NCI-H1694 treated with DMSO at 0.1 percent for 48 hours (cell line): ENCODE measurements at regions not wholly inside any gene's neighbourhood (a gene's known extent, or its start where the extent isn't known, plus 50 kb on each side); places are given as distances from the start of the nearest gene placed in this dataset.
"Not testable (repeated sequence)": the region's sequence is repeated elsewhere in the genome, so short reads cannot be mapped to it uniquely, and the experiment has no call there.

ENCODE experiments used
- DNase-seq: peaks from one replicate; lab custom pipeline; 2025; lab: John Stamatoyannopoulos, UW

GRCh38 chr5:1652873-1653697, 129.3 kb upstream of the LPCAT1 start:
- peak; percentile 20 for DNase-seq

DNA sequence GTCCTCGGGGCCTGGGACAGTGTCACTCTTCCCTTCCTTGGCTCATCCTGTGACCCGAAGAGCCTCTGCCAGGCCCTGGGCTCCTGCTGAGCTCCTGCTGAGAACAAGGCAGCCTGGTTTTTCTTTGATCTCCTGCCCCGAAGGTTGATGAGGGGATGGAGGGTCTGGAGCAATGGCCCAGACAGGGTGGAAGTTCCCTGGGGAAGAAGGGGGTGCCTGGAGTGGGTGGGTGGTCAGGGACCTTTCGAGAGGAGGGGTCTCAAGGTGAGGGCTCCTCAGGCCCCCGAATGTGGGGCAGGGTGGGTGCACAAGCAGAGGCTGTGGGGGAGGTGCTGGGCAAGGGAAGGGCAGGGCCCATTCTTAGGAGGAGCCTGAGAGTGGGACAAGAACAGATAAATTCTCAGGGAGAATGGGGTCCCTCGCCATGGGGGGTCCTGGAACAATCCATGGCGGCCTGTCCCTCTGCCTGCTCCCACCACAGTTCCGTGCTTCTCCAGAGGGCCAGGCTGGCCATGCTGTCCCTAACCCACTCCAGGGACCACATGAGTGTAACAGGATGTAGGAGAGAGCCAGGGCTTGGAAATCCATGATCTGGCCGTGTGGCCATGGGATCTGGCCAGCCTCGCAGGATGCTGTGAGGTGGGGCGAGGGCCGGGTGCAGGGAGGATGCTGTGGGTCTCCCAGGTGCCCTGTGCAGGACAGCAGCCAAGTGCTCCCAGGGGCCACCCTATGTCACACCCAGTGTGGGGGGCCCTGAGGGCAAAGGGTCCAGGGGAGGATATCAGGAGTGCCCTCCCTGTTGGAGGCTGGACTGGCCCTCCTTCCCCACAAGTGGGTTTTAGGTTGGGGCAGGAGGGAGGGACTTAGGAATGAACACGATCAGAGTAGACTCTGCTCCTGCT, 128.5 kb upstream of the LPCAT1 start:
- no peak for DNase-seq

DNA sequence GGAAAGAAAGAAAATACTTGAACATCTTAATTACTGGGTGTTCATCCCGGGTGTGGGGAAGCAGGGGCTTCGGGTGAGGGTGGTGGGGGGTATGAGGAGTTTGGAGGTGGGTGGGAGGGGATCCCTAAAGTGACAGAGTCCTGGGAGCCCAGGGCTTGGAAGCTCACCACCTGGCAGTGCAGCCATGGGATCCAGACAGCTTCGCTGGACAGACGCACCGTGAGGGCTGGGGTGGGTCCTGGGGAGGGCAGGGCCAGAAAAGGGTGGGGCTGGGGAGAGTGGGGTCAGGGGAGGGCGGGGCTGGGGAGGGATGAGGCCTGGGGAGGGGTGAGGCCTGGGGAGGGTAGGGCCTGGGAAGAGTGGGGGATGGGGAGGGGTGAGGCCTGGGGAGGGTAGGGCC, 127.5 kb upstream of the LPCAT1 start:
- no peak for DNase-seq

DNA sequence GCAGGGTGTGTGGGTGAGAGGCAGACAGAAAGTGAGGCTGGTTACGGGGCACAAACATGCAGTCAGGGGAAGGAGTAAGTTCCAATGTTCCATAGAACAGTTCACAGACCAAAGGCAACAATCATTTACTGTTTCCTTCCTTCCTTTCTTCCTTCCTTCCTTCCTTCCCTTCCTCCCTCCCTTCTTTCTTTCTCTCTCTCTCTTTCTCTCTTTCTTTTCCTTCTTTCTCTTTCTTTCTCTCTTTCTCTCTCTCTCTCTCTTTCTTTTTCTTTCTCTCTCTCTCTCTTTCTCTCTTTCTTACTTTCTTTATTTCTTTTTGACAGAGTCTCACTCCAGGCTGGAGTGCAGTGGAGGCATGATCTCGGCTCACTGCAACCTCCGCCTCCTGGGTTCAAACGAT, 125.8 kb upstream of the LPCAT1 start:
- no peak for DNase-seq

GRCh38 chr5:1648806-1649205, 125.0 kb upstream of the LPCAT1 start:
- DNase-seq = no peak

DNA sequence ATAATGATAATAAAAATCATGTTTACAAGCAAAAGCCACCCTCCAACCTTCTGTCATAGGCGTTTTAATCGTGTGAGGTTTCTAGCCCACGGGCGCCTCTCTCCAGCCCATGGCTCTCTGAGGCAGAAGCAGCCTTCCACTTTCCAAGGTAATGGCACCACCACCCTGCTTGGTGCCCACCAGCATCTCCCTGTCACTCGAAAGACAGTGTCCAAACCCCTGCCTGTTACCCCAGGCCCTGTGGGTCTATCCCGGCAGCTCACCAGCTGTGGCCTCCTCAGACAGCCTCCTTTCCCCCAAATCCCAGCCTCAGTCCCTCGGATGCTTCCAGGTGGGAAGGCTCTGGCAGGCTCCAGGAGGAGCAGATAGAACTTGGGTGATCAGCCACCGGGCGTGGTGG, 123.8 kb upstream of the LPCAT1 start:
- DNase-seq = no peak

DNA sequence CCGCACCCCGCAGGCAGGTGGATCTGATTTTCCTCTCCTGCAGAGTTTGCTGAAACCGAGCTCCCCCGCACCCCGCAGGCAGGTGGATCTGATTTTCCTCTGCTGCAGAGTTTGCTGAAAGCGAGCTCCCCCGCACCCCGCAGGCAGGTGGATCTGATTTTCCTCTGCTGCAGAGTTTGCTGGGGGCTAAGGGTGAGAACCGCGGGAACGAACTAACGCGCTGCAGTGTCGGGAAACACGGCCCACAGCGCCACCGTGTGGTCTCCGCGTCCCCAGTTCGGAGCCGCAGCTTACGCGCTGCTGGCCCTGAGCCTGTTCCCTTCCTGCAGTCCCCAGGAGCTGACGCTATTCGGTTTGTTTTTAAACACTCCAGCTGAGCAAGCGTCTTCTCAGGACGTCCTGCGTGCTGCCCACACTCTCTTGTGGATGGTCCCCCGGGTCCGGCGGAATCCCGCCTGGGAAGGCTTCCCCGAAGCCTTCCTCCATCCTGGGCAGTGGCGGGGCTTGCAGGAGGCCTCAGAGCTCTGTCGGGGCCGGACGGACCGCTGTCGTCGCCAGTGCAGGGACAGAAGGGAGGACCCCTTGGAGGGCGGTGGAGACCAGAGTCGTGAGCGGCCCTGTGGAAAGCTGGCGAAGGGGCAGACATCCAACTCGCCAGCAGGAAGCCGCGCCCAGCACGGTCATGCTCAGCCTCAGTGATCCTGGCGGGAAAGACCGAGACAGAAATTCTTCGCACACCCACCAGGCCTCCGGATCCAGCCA, 121.2 kb upstream of the LPCAT1 start:
- peak; percentile 86 for DNase-seq

- DNase-seq = not testable (repeated sequence)
Observed at GRCh38 chr5:1644393-1644809, 120.6 kb upstream of the LPCAT1 start.

DNA sequence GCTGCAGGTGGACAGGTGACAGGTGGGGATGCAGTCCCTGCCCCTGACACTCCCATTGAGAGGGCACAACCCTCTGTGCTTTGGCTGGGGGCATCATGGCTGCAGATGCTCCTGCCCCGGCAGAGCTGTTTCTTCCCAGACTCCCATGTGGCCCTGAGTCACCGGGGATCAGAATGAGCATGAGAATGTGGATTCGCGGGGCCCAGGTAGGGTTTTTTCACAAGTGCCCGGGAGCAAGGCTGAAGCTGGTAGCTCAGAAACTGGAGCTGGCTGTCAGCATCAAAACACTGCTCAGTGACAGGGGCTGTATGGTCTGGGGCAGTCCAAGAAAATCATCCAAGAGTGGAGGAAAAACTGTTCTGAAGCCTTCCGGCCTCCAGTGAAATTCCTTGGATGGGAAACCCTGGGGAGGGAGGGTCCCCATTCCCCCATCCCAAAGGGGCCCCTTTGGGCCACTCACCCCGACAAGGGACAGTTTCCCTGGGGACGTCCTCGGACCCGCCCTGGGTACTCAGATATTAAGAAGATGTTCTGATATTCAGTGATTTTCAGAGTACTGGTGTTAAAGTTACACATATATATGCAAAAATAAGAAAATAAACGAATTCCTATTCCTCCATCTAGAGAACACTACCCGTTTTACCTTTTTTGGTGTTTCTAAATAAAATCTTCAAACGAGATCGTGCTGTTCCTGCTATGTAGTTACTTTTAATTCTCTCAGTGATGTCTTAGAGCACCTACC, 120.1 kb upstream of the LPCAT1 start:
- no peak for DNase-seq

DNA sequence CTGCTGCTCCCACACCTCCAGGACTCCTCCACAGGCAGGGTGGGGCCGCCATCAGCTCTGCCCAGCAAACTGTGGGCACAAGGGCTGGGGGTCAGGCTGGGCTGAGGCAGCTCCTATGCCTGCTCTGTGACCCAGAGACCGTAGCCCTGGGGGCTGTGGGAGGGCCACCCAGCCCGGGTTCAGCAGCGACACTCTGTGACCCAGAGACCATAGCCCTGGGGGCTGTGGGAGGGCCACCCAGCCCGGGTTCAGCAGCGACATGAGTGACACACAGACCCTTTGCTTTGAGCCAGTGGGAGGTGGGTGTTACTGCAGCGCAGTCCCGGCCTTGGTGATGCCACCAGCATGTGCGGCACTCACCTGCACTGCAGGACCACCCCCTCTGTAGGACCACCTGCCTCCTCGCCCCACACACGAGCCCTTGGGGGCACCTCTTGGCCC, 118.9 kb upstream of the LPCAT1 start:
- DNase-seq = no peak

DNA sequence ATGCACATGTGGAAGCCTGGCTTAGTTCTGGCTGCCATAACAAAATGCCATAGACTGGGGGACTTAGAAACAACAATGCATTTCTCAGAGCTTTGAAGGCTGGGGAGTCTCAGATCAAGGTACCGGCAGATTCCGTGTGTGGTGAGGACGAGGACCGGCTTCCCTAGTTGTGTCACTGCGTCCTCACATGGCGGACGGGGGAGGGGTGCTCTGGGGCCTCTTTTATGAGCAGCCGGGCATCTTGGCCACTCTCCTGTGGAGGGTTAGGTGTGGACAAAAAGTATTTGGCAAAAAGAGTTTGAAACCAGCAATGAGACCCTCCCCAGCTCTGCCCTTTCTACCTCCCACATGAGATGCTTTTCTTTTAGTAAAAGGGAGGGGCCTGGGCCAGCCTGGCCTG, 118.5 kb upstream of the LPCAT1 start:
- no peak for DNase-seq

- DNase-seq = peak; percentile 97
Observed at GRCh38 chr5:1641560-1642166, 117.9 kb upstream of the LPCAT1 start.

DNA sequence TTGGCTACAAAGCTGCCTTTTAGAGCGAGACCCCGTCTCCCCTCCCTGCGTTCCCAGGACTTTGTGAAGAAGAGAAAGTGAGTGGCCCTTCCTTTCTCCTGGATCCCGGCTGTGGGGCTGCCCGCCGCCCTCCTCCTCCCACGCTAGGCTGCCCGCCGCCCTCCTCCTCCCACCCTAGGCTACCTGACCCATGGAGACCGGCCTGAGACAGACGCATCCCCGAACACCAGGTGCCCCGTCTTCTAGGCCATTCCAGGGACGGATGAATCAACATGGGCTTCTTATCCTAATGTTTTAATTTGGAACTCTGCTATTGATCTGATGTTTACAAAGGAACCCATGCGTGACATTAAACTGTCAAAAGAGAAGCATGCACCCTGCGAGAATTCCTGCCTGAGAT, 117.3 kb upstream of the LPCAT1 start:
- no peak for DNase-seq

- no peak for DNase-seq
Observed at GRCh38 chr5:1640421-1640881, 116.7 kb upstream of the LPCAT1 start.

DNA sequence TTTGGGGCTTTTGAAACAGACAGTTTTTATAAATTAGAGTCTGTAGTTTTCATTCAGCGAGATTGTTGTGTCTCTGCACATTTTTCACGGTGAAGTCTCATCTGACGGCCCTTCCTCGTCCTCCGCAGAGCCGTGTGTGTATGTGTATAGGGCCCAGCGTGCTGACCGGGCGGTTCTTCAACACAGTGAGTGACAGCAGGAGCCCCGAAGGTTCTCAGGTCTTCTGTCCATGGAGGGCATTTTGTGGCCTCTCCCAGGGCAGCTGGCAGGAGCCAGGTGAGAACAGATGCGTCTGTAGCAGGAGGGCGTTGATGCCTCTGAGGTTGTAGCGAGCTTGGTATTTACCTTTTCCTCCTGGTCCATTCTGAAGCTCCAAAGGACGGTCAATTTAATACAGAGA, 116.0 kb upstream of the LPCAT1 start:
- no peak for DNase-seq

- DNase-seq = no peak
Observed at GRCh38 chr5:1638658-1639400, 115.1 kb upstream of the LPCAT1 start.

DNA sequence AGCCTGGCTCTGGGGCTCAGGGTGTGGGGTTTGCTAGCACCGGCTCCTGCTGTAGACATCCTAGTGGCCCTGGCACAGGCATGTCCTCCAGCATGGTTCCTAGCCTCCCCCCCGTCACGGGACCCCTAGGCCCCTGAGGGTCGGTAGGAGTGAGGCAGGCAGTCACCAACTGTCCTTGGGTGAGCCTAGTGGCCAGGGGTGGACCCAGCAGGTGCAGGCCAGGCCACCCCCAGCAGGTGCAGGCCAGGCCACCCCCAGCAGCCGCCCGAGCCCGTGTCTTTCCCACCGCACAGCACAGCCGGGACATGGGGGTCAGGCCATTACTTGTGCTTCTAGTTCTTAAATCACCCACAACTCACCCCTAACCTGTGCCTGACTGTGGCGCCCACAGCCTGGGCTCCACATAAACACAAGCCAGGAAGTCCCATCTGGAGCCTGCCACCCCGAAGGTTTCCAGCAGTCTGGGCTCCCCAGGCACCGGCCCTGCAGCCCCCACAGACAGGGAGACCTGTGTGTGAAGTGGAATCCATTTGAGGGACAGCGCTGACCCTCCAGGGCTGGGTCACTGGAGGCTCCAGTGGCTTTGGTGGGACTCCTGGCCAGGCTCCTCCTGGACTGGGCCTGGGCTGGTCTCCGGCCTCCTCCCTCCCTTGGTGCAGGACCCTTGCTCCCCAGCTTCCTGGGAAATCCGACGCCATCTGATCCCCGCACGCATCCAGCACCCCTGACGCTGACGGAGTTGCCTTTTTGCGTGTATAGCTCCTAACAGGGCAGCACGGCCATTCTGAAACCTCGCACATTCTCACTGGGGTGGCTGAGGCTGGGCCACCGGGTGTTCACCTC, 114.1 kb upstream of the LPCAT1 start:
- no peak for DNase-seq

DNA sequence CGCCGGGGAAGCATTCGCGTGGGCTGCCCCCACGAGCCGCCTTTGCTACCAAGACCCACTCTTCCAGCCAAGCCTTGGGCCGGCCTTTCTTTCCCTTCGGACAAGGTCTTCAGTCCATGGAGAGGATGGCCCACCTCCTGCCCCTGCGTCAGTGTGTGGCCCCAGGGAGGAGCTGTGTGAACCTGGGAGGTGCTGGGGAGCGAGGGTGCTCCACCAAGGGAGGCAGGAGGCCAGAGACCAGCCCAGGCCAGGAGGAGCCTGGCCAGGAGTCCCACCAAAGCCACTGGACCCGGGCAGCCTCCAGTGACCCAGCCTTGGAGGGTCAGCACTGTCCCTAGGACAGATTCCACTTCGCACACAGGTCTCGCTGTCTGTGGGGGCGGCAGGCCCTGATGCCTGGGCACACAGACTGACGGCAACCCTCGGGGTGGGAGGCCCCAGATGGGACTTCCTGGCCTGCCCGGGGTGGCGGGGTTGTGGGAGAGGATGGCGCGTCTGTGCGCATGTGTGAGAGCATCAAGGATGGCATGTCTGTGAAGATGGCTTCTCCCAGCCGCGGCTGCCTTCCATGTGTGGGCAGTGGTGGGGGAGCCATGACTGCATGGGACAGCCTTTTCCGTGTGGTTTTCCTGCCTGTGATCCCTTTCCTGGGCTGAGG, 113.3 kb upstream of the LPCAT1 start:
- DNase-seq = no peak
